Omental fat pad (tissue), 3 donors: ENCODE measurements at regions not wholly inside any gene's neighbourhood (a gene's known extent, or its start where the extent isn't known, plus 50 kb on each side); places are given as distances from the start of the nearest gene placed in this dataset.

Source experiments
- ATAC-seq: fragments of 150-250 bp; one replicate; pipeline ENCODE4 v1.9.1; 2016; ENCODE audit warnings: mild to moderate bottlenecking, moderate library complexity; ENCODE audit not compliant: low FRiP score
- DNase-seq: peaks from one replicate; pipeline ENCODE4 v3.0.0-alpha.2; 2019; ENCODE audit warnings: low spot score
- TF ChIP-seq, protein P1 (sequence below), 3 donors: fragments of 450-650 bp; IDR thresholded peaks; one replicate each; pipeline ENCODE4 v1.5.1; 2016 to 2017; ENCODE audit warnings: antibody characterized with exemption in 3 of 3, mild to moderate bottlenecking in 3 of 3, moderate library complexity in 2 of 3

- TF ChIP-seq, protein P1, sequence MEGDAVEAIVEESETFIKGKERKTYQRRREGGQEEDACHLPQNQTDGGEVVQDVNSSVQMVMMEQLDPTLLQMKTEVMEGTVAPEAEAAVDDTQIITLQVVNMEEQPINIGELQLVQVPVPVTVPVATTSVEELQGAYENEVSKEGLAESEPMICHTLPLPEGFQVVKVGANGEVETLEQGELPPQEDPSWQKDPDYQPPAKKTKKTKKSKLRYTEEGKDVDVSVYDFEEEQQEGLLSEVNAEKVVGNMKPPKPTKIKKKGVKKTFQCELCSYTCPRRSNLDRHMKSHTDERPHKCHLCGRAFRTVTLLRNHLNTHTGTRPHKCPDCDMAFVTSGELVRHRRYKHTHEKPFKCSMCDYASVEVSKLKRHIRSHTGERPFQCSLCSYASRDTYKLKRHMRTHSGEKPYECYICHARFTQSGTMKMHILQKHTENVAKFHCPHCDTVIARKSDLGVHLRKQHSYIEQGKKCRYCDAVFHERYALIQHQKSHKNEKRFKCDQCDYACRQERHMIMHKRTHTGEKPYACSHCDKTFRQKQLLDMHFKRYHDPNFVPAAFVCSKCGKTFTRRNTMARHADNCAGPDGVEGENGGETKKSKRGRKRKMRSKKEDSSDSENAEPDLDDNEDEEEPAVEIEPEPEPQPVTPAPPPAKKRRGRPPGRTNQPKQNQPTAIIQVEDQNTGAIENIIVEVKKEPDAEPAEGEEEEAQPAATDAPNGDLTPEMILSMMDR (IDR thresholded peaks at IDR 0.05), result no peak
- no peak for ATAC-seq
- no peak for DNase-seq
Measured at GRCh38 chr20:41769592-41770018, 151.4 kb upstream of the CHD6 start.

GRCh38 chr20:41750137-41750536 lies 132.0 kb upstream of the CHD6 start:
- TF ChIP-seq, protein P1 (IDR thresholded peaks at IDR 0.05), result no peak
- DNase-seq (no peak), ATAC-seq (no peak)

DNA sequence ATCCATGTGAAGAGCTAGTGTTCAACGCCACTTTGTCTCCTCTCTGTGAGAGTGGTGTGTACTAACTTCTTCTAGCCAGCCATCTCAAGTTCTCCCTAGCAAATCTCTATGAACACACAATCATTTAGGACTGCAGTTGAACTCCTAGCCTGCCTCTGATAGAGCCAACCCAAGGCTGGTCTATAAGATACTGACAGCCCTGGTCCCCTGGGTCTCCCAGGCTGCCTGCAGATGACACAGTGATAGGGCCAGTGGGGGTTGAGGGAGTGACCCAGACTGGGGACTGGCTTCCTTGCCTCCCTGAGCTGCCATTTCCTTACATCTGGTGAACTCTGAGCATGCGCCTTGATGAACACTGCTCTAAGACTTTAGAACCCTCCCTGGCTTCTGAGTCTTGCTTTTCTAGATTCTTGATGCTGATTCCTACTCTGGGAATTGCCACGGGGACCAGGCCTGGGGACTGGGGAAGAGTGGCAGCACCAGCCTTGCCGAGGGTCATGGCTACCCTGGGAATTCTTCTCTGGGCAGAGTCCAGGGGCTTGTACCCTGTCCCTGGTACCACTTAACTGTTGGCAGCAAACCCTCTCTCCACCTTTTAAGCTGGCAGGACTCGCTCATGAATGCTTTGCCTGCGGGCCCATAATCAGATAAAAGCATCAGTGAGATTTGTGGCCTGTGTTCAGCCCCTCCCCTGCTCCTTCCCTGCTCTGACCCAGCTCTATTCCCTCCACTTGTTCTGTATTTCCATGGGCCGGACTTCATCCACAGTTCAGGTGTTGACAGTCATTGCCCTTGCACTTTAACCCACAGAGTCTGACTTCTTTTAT lies 130.8 kb upstream of the CHD6 start:
- no peak for DNase-seq
- ATAC-seq, result no peak
- TF ChIP-seq, protein P1 (IDR thresholded peaks at IDR 0.05), result no peak

DNA sequence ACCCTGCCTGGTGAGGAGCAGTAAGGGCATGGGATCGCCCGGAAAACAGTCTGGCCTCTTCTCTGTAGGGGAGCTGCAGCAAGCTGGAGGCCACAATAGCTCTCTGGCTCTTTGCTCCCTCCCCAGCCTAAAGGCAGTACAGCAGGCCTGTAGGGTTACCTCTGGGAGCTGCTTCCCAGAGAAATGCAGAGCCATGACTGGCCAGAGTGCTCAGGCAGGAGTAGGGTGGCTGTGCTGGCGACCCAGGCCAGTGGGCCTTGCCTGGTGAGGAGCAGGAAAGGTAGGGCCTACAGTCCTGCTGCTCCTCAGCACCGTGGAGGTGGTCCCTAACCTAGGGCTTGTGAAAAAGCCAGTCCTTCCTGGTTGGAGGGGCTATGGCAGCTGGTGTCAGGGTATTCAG lies 129.9 kb upstream of the CHD6 start:
- TF ChIP-seq, protein P1 (IDR thresholded peaks at IDR 0.05), result no peak
- ATAC-seq (no peak), DNase-seq (no peak)

GRCh38 chr20:41747226-41747625 lies 129.0 kb upstream of the CHD6 start:
- TF ChIP-seq, protein P1 (IDR thresholded peaks at IDR 0.05), result no peak
- no peak for DNase-seq
- ATAC-seq, result no peak

DNA sequence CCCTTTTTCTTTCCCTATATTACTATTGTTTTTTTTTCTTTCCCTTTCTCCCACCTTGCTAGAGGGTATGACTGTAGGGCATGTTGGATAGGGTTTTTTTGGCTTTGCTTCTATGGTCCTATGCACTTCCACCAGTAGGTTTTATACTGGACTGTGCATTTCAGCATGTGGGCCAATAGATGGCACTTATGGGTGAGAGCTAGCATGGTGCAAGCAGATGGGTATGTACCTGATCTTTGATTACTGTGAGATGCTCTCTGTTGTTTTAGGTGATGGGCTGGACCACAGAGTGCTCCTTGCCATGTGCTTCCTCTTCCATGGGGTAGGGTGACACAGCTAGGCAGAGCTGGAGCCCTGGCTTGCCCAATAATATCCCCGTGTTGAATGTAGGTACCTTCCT lies 128.5 kb upstream of the CHD6 start:
- DNase-seq (no peak), ATAC-seq (no peak)
- TF ChIP-seq, protein P1 (IDR thresholded peaks at IDR 0.05), result no peak

DNA sequence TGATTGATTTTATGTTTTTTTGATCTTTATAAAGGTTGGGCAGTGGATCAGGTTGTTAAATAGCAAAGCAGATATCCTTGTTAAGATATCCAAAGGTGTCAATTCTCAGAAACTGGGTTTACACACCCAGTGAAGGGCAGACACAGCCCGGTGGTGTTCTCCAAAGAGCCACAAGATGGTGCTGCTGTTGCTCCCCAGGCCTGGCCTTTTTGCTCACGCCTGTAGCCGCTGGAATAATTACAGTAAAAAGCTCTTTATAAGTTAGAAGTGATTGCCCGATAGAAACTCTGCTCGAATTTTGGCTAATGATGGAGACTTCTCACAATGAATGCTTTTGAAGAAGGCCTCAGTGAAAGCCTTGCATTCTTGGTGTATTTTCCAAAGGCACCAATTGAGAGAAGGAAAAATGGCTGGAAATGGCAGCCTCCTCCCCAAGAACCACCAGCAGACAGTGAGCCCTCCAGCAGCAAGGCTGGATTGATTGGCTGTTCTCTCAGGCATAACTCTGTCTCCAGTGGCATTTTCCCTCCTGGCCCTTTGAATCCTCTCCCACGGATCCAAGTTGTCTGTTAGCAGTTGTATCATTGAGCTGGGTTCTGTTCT lies 120.5 kb upstream of the CHD6 start:
- TF ChIP-seq, protein P1 (IDR thresholded peaks at IDR 0.05), result peak in 1 of 3 donors; percentile 12
- DNase-seq (no peak), ATAC-seq (no peak)
